OCI-LY1 (cell line): ENCODE measurements at regions not wholly inside any gene's neighbourhood (a gene's known extent, or its start where the extent isn't known, plus 50 kb on each side); places are given as distances from the start of the nearest gene placed in this dataset.

Experiments
- EZH2 ChIP-seq: fragments of 200-600 bp; sonication (generic), shearing (Covaris generic); IDR thresholded peaks from 2 replicates; pipeline ENCODE4 v1.8.0; 2017; ENCODE audit warnings: borderline replicate concordance, mixed run types, mild to moderate bottlenecking, antibody characterized with exemption, low read length, moderate library complexity, mixed read lengths
- TF ChIP-seq, protein P1 (sequence below): fragments of 200-600 bp; sonication (generic), shearing (Covaris generic); IDR thresholded peaks from 2 replicates; pipeline ENCODE4 v1.5.1; 2017; ENCODE audit warnings: mild to moderate bottlenecking, antibody characterized with exemption, low read length, moderate library complexity, mixed read lengths

DNA sequence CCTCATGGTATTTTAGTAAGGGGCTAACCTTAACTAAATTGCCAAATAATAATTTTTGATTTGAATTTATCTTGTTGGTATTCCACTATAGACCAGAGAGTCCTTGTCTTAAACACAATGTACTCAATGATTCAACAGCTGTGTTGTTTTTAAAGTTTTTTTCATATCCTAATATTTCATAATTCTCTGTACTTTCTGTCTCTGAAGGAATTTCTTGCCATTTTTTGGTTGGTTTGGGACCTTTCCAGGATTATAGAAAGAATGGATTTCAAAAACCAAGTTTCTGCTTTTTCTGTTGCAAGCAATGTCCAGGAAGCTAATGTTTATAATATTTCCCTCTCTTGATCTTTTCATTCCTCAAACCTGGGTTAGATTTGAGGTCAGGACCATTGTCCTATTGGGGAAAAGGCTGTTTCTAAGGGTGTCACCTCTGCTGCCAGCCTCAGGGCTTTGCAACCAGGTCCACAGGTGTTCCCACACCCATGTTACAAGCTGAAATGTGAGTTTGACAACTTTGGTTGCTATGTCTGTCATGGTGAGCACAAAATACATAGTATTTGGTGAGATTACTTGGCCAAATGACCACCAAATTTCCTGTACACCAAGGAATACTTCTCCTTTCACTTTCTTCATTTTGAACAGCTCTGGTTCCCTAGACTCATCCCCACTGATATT is 363.7 kb upstream of the RGMA start:
- TF ChIP-seq, protein P1, sequence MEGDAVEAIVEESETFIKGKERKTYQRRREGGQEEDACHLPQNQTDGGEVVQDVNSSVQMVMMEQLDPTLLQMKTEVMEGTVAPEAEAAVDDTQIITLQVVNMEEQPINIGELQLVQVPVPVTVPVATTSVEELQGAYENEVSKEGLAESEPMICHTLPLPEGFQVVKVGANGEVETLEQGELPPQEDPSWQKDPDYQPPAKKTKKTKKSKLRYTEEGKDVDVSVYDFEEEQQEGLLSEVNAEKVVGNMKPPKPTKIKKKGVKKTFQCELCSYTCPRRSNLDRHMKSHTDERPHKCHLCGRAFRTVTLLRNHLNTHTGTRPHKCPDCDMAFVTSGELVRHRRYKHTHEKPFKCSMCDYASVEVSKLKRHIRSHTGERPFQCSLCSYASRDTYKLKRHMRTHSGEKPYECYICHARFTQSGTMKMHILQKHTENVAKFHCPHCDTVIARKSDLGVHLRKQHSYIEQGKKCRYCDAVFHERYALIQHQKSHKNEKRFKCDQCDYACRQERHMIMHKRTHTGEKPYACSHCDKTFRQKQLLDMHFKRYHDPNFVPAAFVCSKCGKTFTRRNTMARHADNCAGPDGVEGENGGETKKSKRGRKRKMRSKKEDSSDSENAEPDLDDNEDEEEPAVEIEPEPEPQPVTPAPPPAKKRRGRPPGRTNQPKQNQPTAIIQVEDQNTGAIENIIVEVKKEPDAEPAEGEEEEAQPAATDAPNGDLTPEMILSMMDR = no peak
- no peak for TF ChIP-seq EZH2
